ENCODE measurements at regions not wholly inside any gene's neighbourhood (a gene's known extent, or its start where the extent isn't known, plus 50 kb on each side); places are given as distances from the start of the nearest gene placed in this dataset.
"Not testable (repeated sequence)": the region's sequence is repeated elsewhere in the genome, so short reads cannot be mapped to it uniquely, and the experiment has no call there.

DNA sequence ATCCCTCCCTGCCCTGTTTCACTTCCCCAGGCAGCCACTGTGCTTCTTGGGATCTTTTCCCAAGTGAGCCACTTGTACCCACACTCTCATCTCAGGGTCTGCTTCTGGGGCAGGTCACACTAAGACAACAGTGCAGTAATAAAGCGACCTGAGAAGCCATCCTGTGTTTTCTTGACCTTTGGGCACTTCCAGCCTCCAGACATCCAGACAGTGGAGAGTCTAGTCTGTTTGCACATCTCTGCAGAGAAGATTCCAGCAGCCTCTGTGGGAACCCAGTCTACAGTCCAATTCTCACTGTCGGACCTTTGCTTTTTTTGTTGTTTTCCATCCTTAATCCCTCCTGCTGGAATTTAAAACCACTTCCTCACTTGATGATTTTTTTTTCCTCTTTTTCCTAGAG, 50.3 kb upstream of the ATP6AP2 start:
- no peak for DNase-seq (ENCODE audit: low read depth)

DNA sequence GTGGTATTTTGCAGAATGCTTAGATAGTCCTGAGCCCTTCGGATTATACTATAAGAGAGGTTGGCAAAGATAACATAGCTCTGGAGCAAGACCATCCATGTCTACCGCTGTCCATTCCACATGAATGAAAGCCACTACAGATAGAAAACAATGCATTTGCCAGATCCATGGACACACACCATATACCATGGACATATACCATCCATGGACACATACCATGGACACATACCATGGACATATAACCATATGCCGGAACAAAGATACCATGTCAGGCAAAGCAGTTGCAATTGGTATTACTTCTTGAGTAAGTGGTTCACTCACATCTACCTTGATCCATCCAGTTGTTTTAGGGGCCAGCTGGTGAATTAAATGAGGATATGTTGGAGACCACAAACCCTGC, 53.2 kb upstream of the ATP6AP2 start:
- DNase-seq (ENCODE audit: low read depth) = no peak

- no peak for DNase-seq (ENCODE audit: low read depth)
These were observed 54.4 kb upstream of the ATP6AP2 start for GRCh38 chrX:40526412-40526811.

DNA sequence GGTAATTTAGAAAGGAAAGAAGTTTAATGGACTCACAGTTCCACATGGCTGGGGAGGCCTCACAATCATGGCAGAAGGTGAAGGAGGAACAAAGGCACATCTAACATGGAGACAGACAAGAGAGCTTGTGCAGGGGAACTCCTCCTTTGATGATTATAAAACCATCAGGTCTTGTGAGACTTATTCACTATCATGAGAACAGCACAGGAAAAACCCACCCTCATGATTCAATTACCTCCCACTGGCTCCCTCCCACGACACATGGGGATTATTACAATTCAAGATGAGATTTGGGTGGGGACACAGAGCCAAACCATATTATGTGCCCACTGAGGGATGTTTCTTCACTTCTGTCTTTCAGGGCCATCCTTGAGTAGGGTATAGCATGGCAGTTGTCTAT, 54.9 kb upstream of the ATP6AP2 start:
- DNase-seq (ENCODE audit: low read depth) = not testable (repeated sequence)

- DNase-seq (ENCODE audit: low read depth) = no peak
These were observed 56.3 kb upstream of the ATP6AP2 start for GRCh38 chrX:40524423-40524822.

GRCh38 chrX:40523852-40524251, 56.9 kb upstream of the ATP6AP2 start:
- DNase-seq (ENCODE audit: low read depth) = no peak

DNA sequence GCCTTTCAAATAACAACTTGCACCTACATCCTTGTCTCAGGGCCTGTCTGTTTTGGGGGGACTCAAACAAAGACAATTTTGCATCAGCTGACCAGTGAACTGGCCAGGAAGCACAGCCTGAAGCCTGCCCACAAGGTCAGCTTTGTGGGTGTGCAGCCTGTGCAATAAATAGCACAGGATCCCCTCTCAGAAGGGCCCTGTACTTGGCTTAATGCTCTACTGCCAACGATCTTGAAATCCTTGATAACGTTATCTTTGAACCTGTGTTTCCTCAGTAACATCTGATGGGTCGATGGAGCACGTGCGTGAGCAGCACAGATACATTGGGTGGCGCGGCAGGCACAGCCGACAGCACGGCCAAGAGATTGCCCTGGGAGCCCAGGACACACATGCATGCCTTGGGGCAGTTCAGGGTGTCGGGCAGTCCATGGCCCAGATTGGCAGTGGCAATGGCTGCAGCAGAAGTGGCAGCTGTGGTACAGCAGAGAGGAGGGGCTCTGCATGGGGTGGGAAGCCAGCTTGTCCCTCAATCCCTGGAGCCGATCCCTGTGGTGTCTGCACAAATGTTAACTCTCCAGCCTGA, 58.8 kb upstream of the ATP6AP2 start:
- no peak for DNase-seq (ENCODE audit: low read depth)

DNA sequence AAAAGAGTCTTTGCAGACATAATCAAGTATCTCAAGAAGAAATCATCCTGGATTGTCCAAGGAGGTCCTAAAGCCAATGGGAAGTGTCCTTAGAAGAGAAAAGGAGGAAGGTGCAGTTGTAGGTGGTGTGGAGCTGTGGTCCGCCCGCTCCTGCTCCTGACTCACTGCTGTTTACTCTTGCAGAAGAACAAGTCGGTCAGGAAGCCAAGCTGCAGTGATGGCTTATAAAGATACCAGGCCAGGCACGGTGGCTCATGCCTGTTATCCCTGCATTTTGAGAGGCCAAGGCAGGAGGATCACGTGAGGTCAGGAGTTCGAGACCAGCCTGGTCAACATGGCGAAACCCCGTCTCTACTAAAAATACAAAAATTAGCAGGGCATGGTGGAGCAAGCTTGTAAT, 66.4 kb upstream of the ATP6AP2 start:
- no peak for DNase-seq (ENCODE audit: low read depth)

GRCh38 chrX:40513835-40514234, 66.9 kb upstream of the ATP6AP2 start:
- no peak for DNase-seq (ENCODE audit: low read depth)

DNA sequence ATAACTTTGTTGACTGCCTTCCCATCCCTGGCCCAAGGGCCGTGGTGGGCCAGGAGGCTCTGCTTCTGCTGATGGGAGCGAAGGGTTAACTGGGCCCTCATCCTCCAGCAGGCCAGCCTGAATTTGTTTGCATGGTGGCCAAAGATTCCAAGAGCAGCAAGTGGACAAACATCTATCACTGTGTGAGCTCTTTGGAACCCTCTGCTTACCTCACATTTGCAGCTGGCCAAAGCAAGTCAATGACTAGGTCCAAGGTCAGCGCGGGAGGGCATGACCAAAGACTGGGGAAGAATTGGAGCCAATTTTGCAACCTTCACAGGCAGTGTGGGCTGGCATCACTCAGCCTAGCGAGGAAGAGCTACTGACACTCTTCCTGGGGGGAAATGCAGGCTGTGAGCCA, 67.8 kb upstream of the ATP6AP2 start:
- no peak for DNase-seq (ENCODE audit: low read depth)

DNA sequence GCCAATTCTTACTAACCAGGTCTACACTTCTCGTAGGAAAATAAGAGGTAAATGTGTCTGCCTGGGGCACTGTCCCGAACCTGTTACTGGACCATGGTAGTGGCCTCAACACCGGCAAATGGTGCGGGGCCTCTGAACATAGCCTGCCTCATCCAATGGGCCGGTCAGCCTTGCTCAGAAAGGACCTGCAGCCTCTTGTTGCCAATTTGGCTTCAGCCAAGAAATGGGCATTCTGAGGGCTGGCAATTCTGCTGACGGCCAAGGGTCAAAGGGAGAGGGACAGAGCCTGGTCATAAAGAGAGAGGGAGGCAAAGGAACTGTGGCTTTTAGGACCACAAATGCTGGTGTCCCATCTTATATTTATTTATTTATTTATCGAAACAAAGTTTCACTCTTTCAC, 69.5 kb upstream of the ATP6AP2 start:
- no peak for DNase-seq (ENCODE audit: low read depth)

- no peak for DNase-seq (ENCODE audit: low read depth)
These were observed 72.2 kb upstream of the ATP6AP2 start for GRCh38 chrX:40508560-40508959.

GRCh38 chrX:40506201-40506985, 74.4 kb upstream of the ATP6AP2 start:
- DNase-seq (ENCODE audit: low read depth) = no peak

GRCh38 chrX:40504801-40505605, 75.8 kb upstream of the ATP6AP2 start:
- DNase-seq (ENCODE audit: low read depth) = no peak

DNA sequence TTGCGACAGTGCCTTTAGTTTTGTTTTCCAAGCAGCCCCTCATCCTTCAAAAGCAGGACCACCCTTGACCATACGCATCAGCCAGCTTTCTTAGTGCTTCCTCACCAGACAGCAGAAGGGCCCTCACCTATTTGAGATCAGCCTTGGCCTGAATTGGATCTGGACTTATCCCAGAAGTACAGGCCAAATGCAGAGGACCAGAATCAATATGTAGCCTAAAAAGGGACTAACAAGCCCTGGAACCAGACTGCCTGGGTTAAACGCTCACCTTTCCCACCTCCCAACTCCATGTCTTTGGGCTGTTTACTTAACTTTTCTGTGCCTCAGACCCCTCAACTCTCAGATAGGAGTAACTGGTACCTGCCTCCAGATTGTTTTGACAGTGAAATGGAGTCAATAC, 77.7 kb upstream of the ATP6AP2 start:
- DNase-seq (ENCODE audit: low read depth) = no peak

DNA sequence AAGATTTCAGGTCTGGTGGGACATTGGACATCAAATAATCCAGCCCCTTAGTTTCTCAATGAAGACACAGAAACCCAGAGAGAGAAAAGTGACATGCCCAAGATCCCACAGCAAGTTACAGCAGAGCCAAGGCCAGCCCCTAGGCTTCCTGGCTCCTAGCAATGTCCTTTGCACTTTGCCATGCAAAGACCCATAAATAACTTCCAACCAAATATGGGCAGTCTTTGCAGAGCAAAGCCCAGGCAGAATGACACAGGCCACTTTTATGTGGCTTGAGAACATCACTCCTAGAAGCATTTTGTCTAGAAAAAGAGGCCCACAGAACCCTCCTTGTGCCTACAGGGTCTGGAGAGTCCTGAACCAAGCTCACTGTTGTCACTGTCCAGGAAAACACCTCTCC, 78.1 kb upstream of the ATP6AP2 start:
- DNase-seq (ENCODE audit: low read depth) = no peak

DNA sequence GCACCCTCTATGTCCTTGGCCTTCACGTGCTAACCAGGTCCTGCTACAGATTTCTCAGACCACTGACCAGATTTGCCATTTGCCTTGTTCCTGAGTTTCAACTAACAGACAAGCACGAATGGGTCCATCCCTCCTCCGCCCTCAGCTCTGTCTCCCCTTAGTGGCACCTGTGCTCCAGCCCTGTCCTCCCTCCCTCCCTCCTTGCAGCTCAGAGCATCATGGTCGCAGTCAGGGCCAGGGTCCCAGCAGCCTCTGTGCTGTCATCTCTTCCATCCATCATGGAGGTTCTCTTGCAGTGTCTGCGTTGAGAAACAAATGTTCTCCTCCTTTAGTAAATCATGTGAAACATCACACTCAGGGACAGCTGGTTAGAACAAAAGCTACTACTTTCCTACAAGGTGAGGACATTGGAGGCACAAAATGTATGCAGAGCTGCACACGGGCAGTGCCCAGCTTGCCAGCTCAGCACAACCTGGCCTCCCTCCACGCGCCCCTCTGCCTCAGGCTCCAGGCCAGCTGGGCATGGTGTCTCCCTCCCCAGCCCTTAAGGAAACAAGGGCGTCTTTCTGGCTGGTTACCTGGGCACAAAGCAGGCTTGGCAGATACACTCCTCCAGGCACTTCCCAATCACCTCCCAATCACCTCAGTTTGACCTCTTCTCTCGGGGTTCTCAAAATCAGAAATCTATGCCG, 79.5 kb upstream of the ATP6AP2 start:
- no peak for DNase-seq (ENCODE audit: low read depth)

DNA sequence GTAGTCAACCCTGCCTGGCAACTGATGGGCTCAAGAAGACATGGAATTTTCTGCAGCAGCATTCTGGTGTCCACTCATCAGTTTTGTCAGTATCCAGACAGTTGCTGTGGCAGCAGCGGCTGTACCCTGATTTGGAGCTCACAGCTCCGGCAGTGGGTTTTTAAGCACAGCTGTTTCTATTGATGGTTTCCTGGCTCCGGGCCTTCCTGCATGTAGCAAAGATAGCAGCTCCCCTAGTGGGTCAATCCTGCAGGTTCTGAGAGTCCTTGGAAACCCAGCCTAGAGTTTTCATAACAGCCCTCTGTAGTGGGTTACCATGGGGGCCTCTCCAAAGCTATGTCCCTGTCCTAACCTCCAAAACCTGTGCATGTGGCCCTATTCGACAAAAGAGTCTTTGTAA, 84.0 kb upstream of the ATP6AP2 start:
- no peak for DNase-seq (ENCODE audit: low read depth)

- DNase-seq (ENCODE audit: low read depth) = no peak
These were observed 85.1 kb upstream of the ATP6AP2 start for GRCh38 chrX:40495659-40496058.

GRCh38 chrX:40494005-40494404, 86.8 kb upstream of the ATP6AP2 start:
- no peak for DNase-seq (ENCODE audit: low read depth)

DNA sequence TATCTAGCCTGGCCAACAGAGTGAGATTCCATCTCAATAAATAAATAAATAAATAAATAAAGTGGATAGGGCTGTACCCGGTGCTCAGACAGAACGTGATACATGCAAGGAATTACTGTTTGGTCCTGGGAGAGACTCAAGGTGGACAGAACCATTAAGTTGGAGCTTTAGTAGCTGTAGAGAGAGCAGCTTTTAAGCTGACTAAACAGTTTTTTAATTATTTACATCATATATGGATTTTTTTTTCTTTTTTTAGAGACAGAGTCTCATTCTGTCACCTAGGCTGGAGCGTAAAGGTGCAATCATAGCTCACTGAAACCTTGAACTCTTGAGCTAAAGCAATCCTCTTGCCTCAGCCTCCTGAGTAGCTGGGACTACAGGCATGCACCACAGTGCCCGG, 92.5 kb upstream of the ATP6AP2 start:
- DNase-seq (ENCODE audit: low read depth) = no peak

GRCh38 chrX:40485973-40486372, 94.8 kb upstream of the ATP6AP2 start:
- DNase-seq (ENCODE audit: low read depth) = no peak
